GM23248 (cell line): ENCODE measurements at regions not wholly inside any gene's neighbourhood (a gene's known extent, or its start where the extent isn't known, plus 50 kb on each side); places are given as distances from the start of the nearest gene placed in this dataset.

ENCODE experiments used
- EZH2 ChIP-seq: fragments of 200-600 bp; sonication (generic); IDR thresholded peaks from 2 replicates; pipeline ENCODE4 v1.6.1; 2018; ENCODE audit warnings: antibody characterized with exemption, mild to moderate bottlenecking; ENCODE audit not compliant: insufficient read depth, poor library complexity, severe bottlenecking
- EZH2phosphoT487 ChIP-seq: fragments of 200-600 bp; sonication (generic); IDR thresholded peaks from 2 replicates; pipeline ENCODE4 v1.6.1; 2018; ENCODE audit warnings: antibody characterized with exemption, moderate library complexity, mild to moderate bottlenecking, low read depth; ENCODE audit not compliant: insufficient read depth

GRCh38 chr11:19393941-19394340 lies 153.2 kb upstream of the E2F8 start:
- TF ChIP-seq EZH2phosphoT487 = no peak
- TF ChIP-seq EZH2 = no peak
